ENCODE measurements at regions not wholly inside any gene's neighbourhood (a gene's known extent, or its start where the extent isn't known, plus 50 kb on each side); places are given as distances from the start of the nearest gene placed in this dataset.

DNA sequence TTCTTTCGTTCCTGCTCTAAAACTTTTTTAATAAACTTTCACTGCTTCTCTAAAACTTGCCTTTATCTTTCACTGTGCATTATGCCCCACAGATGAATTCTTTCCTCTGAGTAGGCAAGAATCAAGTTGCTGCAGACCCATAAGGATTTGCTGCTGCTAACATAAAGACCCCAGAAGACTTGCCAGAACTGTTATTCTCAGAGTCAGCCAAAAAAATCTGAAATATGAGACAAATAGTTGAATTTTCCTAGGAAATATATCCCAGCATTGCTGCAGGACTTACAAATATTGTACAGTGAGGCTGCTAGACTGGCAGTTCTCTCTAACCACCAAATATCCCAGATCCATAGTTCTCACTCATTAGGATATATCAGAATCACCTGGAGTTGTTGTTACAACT, 349.1 kb upstream of the FLRT2 start:
- Histone ChIP-seq H2AFZ (no peak overlapping the region), H3K36me3 (ENCODE audit: insufficient read depth) (no peaks in the 10 kb centered on the region), H3K4me2 (no peak overlapping the region), H3K9me2 (ENCODE audit: insufficient read depth) (peaks cover 12% of the 10 kb centered on the region), H3K27ac (ENCODE audit: low read depth) (no peak overlapping the region), H3K27me3 (ENCODE audit: insufficient read depth) (no peaks in the 10 kb centered on the region), H3F3A (replicated peaks; ENCODE audit: low read depth) (no peaks in the 10 kb centered on the region), H3K4me1 (ENCODE audit: insufficient read depth) (peaks cover 12% of the 10 kb centered on the region; the same call in 1 of the 2 replicates), H4K20me1 (replicated peaks; ENCODE audit: insufficient read depth) (no peaks in the 10 kb centered on the region), H3K79me2 (replicated peaks; ENCODE audit: insufficient read depth) (no peaks in the 10 kb centered on the region), H3K4me3 (no peak overlapping the region)
- H3K36me3 Mint-ChIP-seq (ENCODE audit: low read depth) = peaks cover 5% of the 10 kb centered on the region; the same call in 2 of the 3 replicates
- no peaks in the 10 kb centered on the region for H3K27me3 Mint-ChIP-seq (ENCODE audit: insufficient read depth, low read depth, poor library complexity)
- no peak overlapping the region for H3K4me3 Mint-ChIP-seq
- H3K4me1 Mint-ChIP-seq = peaks cover 24% of the 10 kb centered on the region
- TF ChIP-seq, protein P1, sequence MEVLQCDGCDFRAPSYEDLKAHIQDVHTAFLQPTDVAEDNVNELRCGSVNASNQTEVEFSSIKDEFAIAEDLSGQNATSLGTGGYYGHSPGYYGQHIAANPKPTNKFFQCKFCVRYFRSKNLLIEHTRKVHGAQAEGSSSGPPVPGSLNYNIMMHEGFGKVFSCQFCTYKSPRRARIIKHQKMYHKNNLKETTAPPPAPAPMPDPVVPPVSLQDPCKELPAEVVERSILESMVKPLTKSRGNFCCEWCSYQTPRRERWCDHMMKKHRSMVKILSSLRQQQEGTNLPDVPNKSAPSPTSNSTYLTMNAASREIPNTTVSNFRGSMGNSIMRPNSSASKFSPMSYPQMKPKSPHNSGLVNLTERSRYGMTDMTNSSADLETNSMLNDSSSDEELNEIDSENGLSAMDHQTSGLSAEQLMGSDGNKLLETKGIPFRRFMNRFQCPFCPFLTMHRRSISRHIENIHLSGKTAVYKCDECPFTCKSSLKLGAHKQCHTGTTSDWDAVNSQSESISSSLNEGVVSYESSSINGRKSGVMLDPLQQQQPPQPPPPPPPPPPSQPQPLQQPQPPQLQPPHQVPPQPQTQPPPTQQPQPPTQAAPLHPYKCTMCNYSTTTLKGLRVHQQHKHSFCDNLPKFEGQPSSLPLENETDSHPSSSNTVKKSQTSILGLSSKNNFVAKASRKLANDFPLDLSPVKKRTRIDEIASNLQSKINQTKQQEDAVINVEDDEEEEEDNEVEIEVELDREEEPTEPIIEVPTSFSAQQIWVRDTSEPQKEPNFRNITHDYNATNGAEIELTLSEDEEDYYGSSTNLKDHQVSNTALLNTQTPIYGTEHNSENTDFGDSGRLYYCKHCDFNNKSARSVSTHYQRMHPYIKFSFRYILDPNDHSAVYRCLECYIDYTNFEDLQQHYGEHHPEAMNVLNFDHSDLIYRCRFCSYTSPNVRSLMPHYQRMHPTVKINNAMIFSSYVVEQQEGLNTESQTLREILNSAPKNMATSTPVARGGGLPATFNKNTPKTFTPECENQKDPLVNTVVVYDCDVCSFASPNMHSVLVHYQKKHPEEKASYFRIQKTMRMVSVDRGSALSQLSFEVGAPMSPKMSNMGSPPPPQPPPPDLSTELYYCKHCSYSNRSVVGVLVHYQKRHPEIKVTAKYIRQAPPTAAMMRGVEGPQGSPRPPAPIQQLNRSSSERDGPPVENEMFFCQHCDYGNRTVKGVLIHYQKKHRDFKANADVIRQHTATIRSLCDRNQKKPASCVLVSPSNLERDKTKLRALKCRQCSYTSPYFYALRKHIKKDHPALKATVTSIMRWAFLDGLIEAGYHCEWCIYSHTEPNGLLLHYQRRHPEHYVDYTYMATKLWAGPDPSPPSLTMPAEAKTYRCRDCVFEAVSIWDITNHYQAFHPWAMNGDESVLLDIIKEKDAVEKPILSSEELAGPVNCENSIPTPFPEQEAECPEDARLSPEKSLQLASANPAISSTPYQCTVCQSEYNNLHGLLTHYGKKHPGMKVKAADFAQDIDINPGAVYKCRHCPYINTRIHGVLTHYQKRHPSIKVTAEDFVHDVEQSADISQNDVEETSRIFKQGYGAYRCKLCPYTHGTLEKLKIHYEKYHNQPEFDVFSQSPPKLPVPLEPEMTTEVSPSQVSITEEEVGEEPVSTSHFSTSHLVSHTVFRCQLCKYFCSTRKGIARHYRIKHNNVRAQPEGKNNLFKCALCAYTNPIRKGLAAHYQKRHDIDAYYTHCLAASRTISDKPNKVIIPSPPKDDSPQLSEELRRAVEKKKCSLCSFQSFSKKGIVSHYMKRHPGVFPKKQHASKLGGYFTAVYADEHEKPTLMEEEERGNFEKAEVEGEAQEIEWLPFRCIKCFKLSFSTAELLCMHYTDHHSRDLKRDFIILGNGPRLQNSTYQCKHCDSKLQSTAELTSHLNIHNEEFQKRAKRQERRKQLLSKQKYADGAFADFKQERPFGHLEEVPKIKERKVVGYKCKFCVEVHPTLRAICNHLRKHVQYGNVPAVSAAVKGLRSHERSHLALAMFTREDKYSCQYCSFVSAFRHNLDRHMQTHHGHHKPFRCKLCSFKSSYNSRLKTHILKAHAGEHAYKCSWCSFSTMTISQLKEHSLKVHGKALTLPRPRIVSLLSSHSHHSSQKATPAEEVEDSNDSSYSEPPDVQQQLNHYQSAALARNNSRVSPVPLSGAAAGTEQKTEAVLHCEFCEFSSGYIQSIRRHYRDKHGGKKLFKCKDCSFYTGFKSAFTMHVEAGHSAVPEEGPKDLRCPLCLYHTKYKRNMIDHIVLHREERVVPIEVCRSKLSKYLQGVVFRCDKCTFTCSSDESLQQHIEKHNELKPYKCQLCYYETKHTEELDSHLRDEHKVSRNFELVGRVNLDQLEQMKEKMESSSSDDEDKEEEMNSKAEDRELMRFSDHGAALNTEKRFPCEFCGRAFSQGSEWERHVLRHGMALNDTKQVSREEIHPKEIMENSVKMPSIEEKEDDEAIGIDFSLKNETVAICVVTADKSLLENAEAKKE (CRISPR knock-in tag; IDR thresholded peaks at IDR 0.05) = no peak
- TF ChIP-seq ZNF114 (CRISPR knock-in tag; IDR thresholded peaks at IDR 0.05) = no peak
- TF ChIP-seq EZH2 (IDR thresholded peaks at IDR 0.05; ENCODE audit: low read depth, unreplicated experiment) = no peak
- no peak for TF ChIP-seq POLR2AphosphoS5 (IDR thresholded peaks at IDR 0.05; ENCODE audit: low read depth)
- TF ChIP-seq, protein P2, sequence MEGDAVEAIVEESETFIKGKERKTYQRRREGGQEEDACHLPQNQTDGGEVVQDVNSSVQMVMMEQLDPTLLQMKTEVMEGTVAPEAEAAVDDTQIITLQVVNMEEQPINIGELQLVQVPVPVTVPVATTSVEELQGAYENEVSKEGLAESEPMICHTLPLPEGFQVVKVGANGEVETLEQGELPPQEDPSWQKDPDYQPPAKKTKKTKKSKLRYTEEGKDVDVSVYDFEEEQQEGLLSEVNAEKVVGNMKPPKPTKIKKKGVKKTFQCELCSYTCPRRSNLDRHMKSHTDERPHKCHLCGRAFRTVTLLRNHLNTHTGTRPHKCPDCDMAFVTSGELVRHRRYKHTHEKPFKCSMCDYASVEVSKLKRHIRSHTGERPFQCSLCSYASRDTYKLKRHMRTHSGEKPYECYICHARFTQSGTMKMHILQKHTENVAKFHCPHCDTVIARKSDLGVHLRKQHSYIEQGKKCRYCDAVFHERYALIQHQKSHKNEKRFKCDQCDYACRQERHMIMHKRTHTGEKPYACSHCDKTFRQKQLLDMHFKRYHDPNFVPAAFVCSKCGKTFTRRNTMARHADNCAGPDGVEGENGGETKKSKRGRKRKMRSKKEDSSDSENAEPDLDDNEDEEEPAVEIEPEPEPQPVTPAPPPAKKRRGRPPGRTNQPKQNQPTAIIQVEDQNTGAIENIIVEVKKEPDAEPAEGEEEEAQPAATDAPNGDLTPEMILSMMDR (conservative IDR thresholded peaks at IDR 0.05; ENCODE audit: low read depth in 2 of 2) = no peak
- TF ChIP-seq ZNF331 (CRISPR knock-in tag; IDR thresholded peaks at IDR 0.05; ENCODE audit: low read depth) = no peak
- no peak for TF ChIP-seq CREB1 (CRISPR knock-in tag; IDR thresholded peaks at IDR 0.05; ENCODE audit: low read depth)
- no peak for TF ChIP-seq NANOG (IDR thresholded peaks at IDR 0.05; ENCODE audit: borderline replicate concordance)
- no peak for TF ChIP-seq STAT1 (IDR thresholded peaks at IDR 0.05; ENCODE audit: unreplicated experiment)
- TF ChIP-seq, protein P3, sequence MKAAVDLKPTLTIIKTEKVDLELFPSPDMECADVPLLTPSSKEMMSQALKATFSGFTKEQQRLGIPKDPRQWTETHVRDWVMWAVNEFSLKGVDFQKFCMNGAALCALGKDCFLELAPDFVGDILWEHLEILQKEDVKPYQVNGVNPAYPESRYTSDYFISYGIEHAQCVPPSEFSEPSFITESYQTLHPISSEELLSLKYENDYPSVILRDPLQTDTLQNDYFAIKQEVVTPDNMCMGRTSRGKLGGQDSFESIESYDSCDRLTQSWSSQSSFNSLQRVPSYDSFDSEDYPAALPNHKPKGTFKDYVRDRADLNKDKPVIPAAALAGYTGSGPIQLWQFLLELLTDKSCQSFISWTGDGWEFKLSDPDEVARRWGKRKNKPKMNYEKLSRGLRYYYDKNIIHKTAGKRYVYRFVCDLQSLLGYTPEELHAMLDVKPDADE (IDR thresholded peaks at IDR 0.05) = no peak
- no peak for TF ChIP-seq JUNB (IDR thresholded peaks at IDR 0.05; ENCODE audit: unreplicated experiment)
- TF ChIP-seq EZH2phosphoT487 (IDR thresholded peaks at IDR 0.05; ENCODE audit: unreplicated experiment) = no peak
- TF ChIP-seq, protein P4, sequence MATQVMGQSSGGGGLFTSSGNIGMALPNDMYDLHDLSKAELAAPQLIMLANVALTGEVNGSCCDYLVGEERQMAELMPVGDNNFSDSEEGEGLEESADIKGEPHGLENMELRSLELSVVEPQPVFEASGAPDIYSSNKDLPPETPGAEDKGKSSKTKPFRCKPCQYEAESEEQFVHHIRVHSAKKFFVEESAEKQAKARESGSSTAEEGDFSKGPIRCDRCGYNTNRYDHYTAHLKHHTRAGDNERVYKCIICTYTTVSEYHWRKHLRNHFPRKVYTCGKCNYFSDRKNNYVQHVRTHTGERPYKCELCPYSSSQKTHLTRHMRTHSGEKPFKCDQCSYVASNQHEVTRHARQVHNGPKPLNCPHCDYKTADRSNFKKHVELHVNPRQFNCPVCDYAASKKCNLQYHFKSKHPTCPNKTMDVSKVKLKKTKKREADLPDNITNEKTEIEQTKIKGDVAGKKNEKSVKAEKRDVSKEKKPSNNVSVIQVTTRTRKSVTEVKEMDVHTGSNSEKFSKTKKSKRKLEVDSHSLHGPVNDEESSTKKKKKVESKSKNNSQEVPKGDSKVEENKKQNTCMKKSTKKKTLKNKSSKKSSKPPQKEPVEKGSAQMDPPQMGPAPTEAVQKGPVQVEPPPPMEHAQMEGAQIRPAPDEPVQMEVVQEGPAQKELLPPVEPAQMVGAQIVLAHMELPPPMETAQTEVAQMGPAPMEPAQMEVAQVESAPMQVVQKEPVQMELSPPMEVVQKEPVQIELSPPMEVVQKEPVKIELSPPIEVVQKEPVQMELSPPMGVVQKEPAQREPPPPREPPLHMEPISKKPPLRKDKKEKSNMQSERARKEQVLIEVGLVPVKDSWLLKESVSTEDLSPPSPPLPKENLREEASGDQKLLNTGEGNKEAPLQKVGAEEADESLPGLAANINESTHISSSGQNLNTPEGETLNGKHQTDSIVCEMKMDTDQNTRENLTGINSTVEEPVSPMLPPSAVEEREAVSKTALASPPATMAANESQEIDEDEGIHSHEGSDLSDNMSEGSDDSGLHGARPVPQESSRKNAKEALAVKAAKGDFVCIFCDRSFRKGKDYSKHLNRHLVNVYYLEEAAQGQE (IDR thresholded peaks at IDR 0.05; ENCODE audit: unreplicated experiment) = no peak
- ATAC-seq (no peak), DNase-seq (ENCODE audit: low spot score) (no peak)
- peaks cover 10% of the 10 kb centered on the region; the same call in 2 of the 3 replicates for H3K9me3 Mint-ChIP-seq
- H3K27ac Mint-ChIP-seq = no peak overlapping the region

Data from GM23338 (cell line).